Suprapubic skin (tissue), 4 donors: ENCODE measurements at regions not wholly inside any gene's neighbourhood (a gene's known extent, or its start where the extent isn't known, plus 50 kb on each side); places are given as distances from the start of the nearest gene placed in this dataset.

Experiments
- EP300 ChIP-seq: sonication (generic); formaldehyde crosslinking; IDR thresholded peaks from one replicate; pipeline ENCODE4 v1.6.1; 2017; ENCODE audit warnings: antibody characterized with exemption
- POLR2A ChIP-seq, 2 donors: fragments of 450-650 bp; IDR thresholded peaks; one replicate each; pipeline ENCODE4 v1.6.1; 2017; ENCODE audit warnings: antibody characterized with exemption in 2 of 2, mild to moderate bottlenecking in 2 of 2, moderate library complexity in 2 of 2
- POLR2AphosphoS5 ChIP-seq, 3 donors: sonication (generic); formaldehyde crosslinking; IDR thresholded peaks; one replicate each; pipeline ENCODE4 v1.6.1; 2017; ENCODE audit warnings: antibody characterized with exemption in 3 of 3
- TF ChIP-seq, protein P1 (sequence below), 2 donors: fragments of 200-600 bp in 1 of 2; fragments of 450-650 bp in 1 of 2; sonication (generic) in 1 of 2; IDR thresholded peaks; one replicate each; pipeline ENCODE4 v1.5.1; 2016 to 2019; ENCODE audit warnings: antibody characterized with exemption in 2 of 2, mild to moderate bottlenecking in 1 of 2, moderate library complexity in 1 of 2

DNA sequence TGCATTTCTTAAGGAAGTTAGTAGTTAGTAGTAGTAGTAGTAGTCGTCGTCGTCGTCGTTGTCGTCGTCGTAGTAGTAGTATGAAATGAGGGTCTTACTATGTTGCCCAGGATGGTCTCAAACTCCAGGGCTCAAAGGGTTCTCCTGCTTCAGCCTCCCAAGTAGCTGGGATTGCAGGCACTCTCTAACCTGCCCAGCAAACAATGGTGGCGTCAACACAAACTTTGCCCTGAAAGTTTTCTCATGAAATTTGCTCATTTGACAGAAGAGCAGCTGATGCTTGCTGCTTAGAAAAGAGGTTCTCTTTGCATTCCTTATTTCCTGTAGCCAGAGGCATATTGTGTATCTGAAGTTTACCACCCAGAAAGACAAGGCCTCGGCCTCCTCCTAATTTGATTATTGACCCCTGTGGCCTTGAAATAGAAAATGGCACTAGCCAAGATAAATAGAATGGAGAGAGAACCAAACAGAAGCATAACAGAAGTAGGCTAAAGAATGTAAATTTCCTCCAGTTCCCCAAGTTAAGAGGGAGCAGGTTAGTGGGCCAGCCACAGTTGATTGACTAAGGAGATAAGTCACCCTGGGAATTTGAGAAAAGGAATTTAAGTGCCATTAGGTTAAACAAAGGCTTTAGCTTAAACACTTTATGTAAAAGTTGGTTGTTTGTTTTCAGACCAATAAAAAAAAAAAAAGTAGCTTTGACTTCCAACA, 166.2 kb upstream of the ROBO2 start:
- TF ChIP-seq, protein P1, sequence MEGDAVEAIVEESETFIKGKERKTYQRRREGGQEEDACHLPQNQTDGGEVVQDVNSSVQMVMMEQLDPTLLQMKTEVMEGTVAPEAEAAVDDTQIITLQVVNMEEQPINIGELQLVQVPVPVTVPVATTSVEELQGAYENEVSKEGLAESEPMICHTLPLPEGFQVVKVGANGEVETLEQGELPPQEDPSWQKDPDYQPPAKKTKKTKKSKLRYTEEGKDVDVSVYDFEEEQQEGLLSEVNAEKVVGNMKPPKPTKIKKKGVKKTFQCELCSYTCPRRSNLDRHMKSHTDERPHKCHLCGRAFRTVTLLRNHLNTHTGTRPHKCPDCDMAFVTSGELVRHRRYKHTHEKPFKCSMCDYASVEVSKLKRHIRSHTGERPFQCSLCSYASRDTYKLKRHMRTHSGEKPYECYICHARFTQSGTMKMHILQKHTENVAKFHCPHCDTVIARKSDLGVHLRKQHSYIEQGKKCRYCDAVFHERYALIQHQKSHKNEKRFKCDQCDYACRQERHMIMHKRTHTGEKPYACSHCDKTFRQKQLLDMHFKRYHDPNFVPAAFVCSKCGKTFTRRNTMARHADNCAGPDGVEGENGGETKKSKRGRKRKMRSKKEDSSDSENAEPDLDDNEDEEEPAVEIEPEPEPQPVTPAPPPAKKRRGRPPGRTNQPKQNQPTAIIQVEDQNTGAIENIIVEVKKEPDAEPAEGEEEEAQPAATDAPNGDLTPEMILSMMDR (IDR thresholded peaks at IDR 0.05) = no peak
- TF ChIP-seq POLR2A (IDR thresholded peaks at IDR 0.05) = no peak
- no peak for TF ChIP-seq EP300
- TF ChIP-seq POLR2AphosphoS5 (IDR thresholded peaks at IDR 0.05) = no peak
